ENCODE measurements at regions not wholly inside any gene's neighbourhood (a gene's known extent, or its start where the extent isn't known, plus 50 kb on each side); places are given as distances from the start of the nearest gene placed in this dataset.

- TF ChIP-seq POLR2A (IDR thresholded peaks at IDR 0.05; ENCODE audit: low read depth, low read length) (no peak), TAF1 (IDR thresholded peaks at IDR 0.05; ENCODE audit: borderline replicate concordance, low read depth, low read length) (no peak), POLR2AphosphoS5 (IDR thresholded peaks at IDR 0.05; ENCODE audit: low read depth, low read length) (no peak)
These were observed 66.7 kb upstream of the SH3RF3 start for GRCh38 chr2:109062145-109062858.

Data from GM12892 (cell line).